ENCODE measurements at regions not wholly inside any gene's neighbourhood (a gene's known extent, or its start where the extent isn't known, plus 50 kb on each side); places are given as distances from the start of the nearest gene placed in this dataset.

DNA sequence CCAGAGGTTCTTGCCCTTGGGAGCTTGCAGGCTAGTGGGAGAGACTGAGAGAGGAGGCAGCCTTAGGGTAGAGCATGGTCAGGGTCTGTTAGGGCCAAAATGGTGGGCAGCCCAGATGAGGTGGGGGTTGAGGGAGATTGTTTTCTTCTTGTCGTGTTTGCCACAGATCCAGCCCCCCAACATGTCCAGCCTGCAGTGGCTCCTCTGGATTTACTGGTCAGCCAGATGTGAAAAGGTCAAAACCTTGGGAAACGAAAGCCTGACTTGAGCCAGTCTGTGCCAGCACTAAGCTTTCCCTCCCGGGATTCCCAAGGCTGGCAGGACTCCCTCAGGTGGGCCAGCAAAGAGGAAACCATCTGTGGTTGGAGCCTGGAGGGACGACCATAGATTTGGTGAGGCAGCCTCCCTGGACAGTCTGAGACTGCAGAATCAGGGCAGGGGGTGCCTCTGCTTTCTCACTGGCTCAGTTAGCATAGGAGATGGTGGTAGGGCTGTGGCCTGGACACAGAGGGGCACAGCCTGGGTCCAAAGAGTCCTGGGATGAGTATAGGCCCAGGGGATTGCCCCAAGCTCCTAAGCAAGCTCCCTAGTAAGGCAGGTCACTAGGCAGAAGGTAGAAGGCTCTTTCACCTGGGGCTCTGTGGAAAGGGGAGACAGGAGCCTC, 51.2 kb upstream of the PRR23C start:
- Histone ChIP-seq H3K27me3 (replicated peaks in 1 of 4; ENCODE audit: control extremely low read depth in 1 of 4, control insufficient read depth in 3 of 4, insufficient read depth in 4 of 4, low read length in 3 of 4) (peaks cover 0 to 1% (median 0%) of the 10 kb centered on the region in 4 experiments), H2AFZ (ENCODE audit: insufficient read depth, low read depth, low read length, poor library complexity, severe bottlenecking) (no peak overlapping the region), H3K36me3 (replicated peaks in 1 of 2; ENCODE audit: control extremely low read depth in 1 of 2, control insufficient read depth in 1 of 2, extremely low read depth in 1 of 2, insufficient read depth in 2 of 2, low read length in 1 of 2) (no peaks in the 10 kb centered on the region), H3K27ac (ENCODE audit: low read length in 2 of 2) (no peak overlapping the region), H4K20me1 (ENCODE audit: control insufficient read depth, insufficient read depth, low read length, poor library complexity, severe bottlenecking) (no peaks in the 10 kb centered on the region), H3K4me1 (ENCODE audit: control insufficient read depth in 2 of 2, insufficient read depth in 2 of 2, low read length in 2 of 2) (no peaks in the 10 kb centered on the region), H3K9me3 (ENCODE audit: control extremely low read depth in 1 of 3, control insufficient read depth in 2 of 3, insufficient read depth in 1 of 3, low read length in 2 of 3) (no peaks in the 10 kb centered on the region), H3K79me2 (ENCODE audit: control insufficient read depth, insufficient read depth, low read length) (no peaks in the 10 kb centered on the region), H3K4me3 (ENCODE audit: control extremely low read depth in 1 of 5, extremely low read depth in 1 of 5, insufficient read depth in 1 of 5, low read depth in 2 of 5, low read length in 4 of 5) (no peak overlapping the region), H3K9ac (ENCODE audit: low read length) (no peak overlapping the region), H3K4me2 (replicated peaks; ENCODE audit: low read depth, low read length, poor library complexity, severe bottlenecking) (no peak overlapping the region)
- TF ChIP-seq EZH2 (IDR thresholded peaks at IDR 0.05; ENCODE audit: borderline replicate concordance, insufficient read depth, low read depth, low read length, poor library complexity, severe bottlenecking) = no peak
- TF ChIP-seq, protein P1, sequence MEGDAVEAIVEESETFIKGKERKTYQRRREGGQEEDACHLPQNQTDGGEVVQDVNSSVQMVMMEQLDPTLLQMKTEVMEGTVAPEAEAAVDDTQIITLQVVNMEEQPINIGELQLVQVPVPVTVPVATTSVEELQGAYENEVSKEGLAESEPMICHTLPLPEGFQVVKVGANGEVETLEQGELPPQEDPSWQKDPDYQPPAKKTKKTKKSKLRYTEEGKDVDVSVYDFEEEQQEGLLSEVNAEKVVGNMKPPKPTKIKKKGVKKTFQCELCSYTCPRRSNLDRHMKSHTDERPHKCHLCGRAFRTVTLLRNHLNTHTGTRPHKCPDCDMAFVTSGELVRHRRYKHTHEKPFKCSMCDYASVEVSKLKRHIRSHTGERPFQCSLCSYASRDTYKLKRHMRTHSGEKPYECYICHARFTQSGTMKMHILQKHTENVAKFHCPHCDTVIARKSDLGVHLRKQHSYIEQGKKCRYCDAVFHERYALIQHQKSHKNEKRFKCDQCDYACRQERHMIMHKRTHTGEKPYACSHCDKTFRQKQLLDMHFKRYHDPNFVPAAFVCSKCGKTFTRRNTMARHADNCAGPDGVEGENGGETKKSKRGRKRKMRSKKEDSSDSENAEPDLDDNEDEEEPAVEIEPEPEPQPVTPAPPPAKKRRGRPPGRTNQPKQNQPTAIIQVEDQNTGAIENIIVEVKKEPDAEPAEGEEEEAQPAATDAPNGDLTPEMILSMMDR (IDR thresholded peaks at IDR 0.05) = no peak
- peaks cover 7% of the 10 kb centered on the region for H3K9me3 Mint-ChIP-seq (ENCODE audit: insufficient read depth)
- ChIA-PET CTCF (interaction anchor here (1.6 kb wide), 1 partner anchor 16 kb away, joined by 4 read pairs; no protein-coding TSS in a partner anchor), POLR2A (no interaction called here)
- intact Hi-C loops (cut with micrococcal nuclease) = no loop called here
- H3K4me1 Mint-ChIP-seq = no peaks in the 10 kb centered on the region
- 65% methylated on average over 4 of the region's 4 CpGs for WGBS (ENCODE audit: insufficient coverage)
- DNase-seq (no peak), ATAC-seq (ENCODE audit: low read depth) (no peak)
- H3K27me3 Mint-ChIP-seq = peaks cover 9% of the 10 kb centered on the region
- no peak overlapping the region for H3K4me3 Mint-ChIP-seq
- H3K27ac Mint-ChIP-seq = no peak overlapping the region

DNA sequence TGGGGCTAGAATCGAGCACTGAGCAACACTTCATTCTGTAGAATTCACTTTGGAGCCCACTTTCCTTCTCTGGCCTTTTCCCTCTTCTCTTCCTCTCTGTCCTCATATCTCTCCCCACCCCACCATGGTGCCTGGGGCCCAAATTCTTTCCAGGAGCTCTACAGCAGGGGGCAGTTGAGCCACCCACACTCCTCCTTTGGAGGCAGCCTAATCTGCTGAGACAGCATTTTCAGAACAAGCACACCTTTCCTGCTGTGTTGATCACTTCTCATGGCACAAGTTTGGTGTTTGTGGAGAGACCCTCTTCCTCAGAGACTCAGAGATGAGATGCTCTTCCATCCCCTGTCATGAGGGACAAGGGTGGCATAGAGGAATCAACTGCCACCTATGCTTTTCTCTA, 52.0 kb upstream of the PRR23C start:
- CTCF ChIA-PET = no interaction called here
- TF ChIP-seq, protein P1 (IDR thresholded peaks at IDR 0.05) = no peak
- no peak for TF ChIP-seq EZH2 (IDR thresholded peaks at IDR 0.05; ENCODE audit: borderline replicate concordance, insufficient read depth, low read depth, low read length, poor library complexity, severe bottlenecking)
- Histone ChIP-seq H3K4me3 (ENCODE audit: control extremely low read depth in 1 of 5, extremely low read depth in 1 of 5, insufficient read depth in 1 of 5, low read depth in 2 of 5, low read length in 4 of 5) (no peak overlapping the region), H3K36me3 (replicated peaks in 1 of 2; ENCODE audit: control extremely low read depth in 1 of 2, control insufficient read depth in 1 of 2, extremely low read depth in 1 of 2, insufficient read depth in 2 of 2, low read length in 1 of 2) (no peaks in the 10 kb centered on the region), H3K9me3 (ENCODE audit: control extremely low read depth in 1 of 3, control insufficient read depth in 2 of 3, insufficient read depth in 1 of 3, low read length in 2 of 3) (no peaks in the 10 kb centered on the region), H3K27me3 (replicated peaks in 1 of 4; ENCODE audit: control extremely low read depth in 1 of 4, control insufficient read depth in 3 of 4, insufficient read depth in 4 of 4, low read length in 3 of 4) (peaks cover 0 to 7% (median 0%) of the 10 kb centered on the region in 4 experiments), H3K4me1 (ENCODE audit: control insufficient read depth in 2 of 2, insufficient read depth in 2 of 2, low read length in 2 of 2) (no peaks in the 10 kb centered on the region), H3K27ac (ENCODE audit: low read length in 2 of 2) (no peak overlapping the region), H3K9ac (ENCODE audit: low read length) (no peak overlapping the region), H2AFZ (ENCODE audit: insufficient read depth, low read depth, low read length, poor library complexity, severe bottlenecking) (no peak overlapping the region), H3K4me2 (replicated peaks; ENCODE audit: low read depth, low read length, poor library complexity, severe bottlenecking) (no peak overlapping the region), H4K20me1 (ENCODE audit: control insufficient read depth, insufficient read depth, low read length, poor library complexity, severe bottlenecking) (no peaks in the 10 kb centered on the region), H3K79me2 (ENCODE audit: control insufficient read depth, insufficient read depth, low read length) (no peaks in the 10 kb centered on the region)
- no peak overlapping the region for H3K4me3 Mint-ChIP-seq
- H3K27me3 Mint-ChIP-seq = peaks cover 11% of the 10 kb centered on the region
- no CpG with 5 or more reads among the region's 1 CpG for WGBS (ENCODE audit: insufficient coverage)
- intact Hi-C loops (cut with micrococcal nuclease) = no loop called here
- DNase-seq = no peak
- no peak overlapping the region for H3K27ac Mint-ChIP-seq
- POLR2A ChIA-PET = no interaction called here
- peaks cover 7% of the 10 kb centered on the region for H3K9me3 Mint-ChIP-seq (ENCODE audit: insufficient read depth)
- ATAC-seq (ENCODE audit: low read depth) = no peak
- no peaks in the 10 kb centered on the region for H3K4me1 Mint-ChIP-seq

Data from B cell (primary cell).